ENCODE measurements at regions not wholly inside any gene's neighbourhood (a gene's known extent, or its start where the extent isn't known, plus 50 kb on each side); places are given as distances from the start of the nearest gene placed in this dataset.

DNA sequence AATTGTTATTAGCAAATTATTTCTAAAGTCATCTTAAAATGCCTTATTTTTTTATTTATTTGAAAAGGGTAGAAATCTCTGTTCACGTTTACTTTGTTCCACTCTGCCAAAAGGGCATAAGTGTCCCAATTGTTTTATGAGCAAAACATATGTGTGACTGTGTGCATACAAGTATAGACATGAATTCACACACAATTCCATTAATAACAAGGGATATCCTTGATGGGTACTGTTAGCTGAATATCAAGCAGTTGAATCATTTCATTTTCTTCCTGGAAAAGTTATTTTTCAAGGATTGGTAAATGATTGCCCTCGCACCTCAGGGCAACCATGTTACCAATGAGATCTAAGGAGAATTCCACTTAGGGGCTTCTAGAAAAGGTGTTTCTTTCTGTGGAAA, 92.1 kb upstream of the TAF11L2 start:
- TF ChIP-seq, protein P1, sequence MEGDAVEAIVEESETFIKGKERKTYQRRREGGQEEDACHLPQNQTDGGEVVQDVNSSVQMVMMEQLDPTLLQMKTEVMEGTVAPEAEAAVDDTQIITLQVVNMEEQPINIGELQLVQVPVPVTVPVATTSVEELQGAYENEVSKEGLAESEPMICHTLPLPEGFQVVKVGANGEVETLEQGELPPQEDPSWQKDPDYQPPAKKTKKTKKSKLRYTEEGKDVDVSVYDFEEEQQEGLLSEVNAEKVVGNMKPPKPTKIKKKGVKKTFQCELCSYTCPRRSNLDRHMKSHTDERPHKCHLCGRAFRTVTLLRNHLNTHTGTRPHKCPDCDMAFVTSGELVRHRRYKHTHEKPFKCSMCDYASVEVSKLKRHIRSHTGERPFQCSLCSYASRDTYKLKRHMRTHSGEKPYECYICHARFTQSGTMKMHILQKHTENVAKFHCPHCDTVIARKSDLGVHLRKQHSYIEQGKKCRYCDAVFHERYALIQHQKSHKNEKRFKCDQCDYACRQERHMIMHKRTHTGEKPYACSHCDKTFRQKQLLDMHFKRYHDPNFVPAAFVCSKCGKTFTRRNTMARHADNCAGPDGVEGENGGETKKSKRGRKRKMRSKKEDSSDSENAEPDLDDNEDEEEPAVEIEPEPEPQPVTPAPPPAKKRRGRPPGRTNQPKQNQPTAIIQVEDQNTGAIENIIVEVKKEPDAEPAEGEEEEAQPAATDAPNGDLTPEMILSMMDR (IDR thresholded peaks at IDR 0.05; ENCODE audit: insufficient read depth, low read depth, low read length) = no peak
- TF ChIP-seq EZH2 (IDR thresholded peaks at IDR 0.05; ENCODE audit: insufficient read depth, low read length) = no peak

All from astrocyte (in vitro differentiated cells and primary cell).